Osteoblast (primary cell): ENCODE measurements at regions not wholly inside any gene's neighbourhood (a gene's known extent, or its start where the extent isn't known, plus 50 kb on each side); places are given as distances from the start of the nearest gene placed in this dataset.

Source experiments
- DNase-seq: peaks from one replicate; pipeline ENCODE4 v3.0.0; 2011; ENCODE audit warnings: low spot score, mixed read lengths; ENCODE audit not compliant: insufficient read length; ENCODE audit errors: missing footprints
- H2AFZ ChIP-seq: 2 replicates; pipeline ENCODE4 v1.6.0; 2011; ENCODE audit warnings: mild to moderate bottlenecking, low read length
- H3K27ac ChIP-seq: 2 replicates; pipeline ENCODE4 v1.5.1; 2011; ENCODE audit warnings: mild to moderate bottlenecking, low read depth, low read length, moderate library complexity
- H3K27me3 ChIP-seq: 2 replicates; pipeline ENCODE4 v1.6.0; 2012; ENCODE audit warnings: mild to moderate bottlenecking, control low read depth, inconsistent platforms, low read length, moderate library complexity; ENCODE audit not compliant: insufficient read depth
- H3K36me3 ChIP-seq: 2 replicates; pipeline ENCODE4 v1.5.1; 2011; ENCODE audit warnings: mild to moderate bottlenecking, low read length, control low read depth, moderate library complexity; ENCODE audit not compliant: insufficient read depth
- H3K4me1 ChIP-seq: 2 replicates; pipeline ENCODE4 v1.5.1; 2011; ENCODE audit warnings: mild to moderate bottlenecking, low read length, control low read depth, moderate library complexity; ENCODE audit not compliant: insufficient read depth
- H3K4me2 ChIP-seq: 2 replicates; pipeline ENCODE4 v1.6.0; 2011; ENCODE audit warnings: mild to moderate bottlenecking, low read length; ENCODE audit not compliant: insufficient read depth
- H3K4me3 ChIP-seq: fragments of 200-600 bp; sonication (generic); 3 replicates; pipeline ENCODE4 v1.5.1; 2012; ENCODE audit warnings: mild to moderate bottlenecking, low read length, inconsistent platforms; ENCODE audit not compliant: insufficient read depth
- H3K79me2 ChIP-seq: 2 replicates; pipeline ENCODE4 v1.6.0; 2012; ENCODE audit warnings: mild to moderate bottlenecking, low read length, control low read depth, inconsistent platforms; ENCODE audit not compliant: insufficient read depth
- H3K9me3 ChIP-seq: 2 replicates; pipeline ENCODE4 v1.5.1; 2011; ENCODE audit warnings: low read depth, low read length, control low read depth
- H4K20me1 ChIP-seq: 2 replicates; pipeline ENCODE4 v1.6.0; 2012; ENCODE audit warnings: mild to moderate bottlenecking, low read length, control low read depth; ENCODE audit not compliant: insufficient read depth
- TF ChIP-seq, protein P1 (sequence below): IDR thresholded peaks from 2 replicates; pipeline ENCODE4 v1.5.1; 2011; ENCODE audit warnings: mild to moderate bottlenecking, low read depth, low read length, moderate library complexity; ENCODE audit errors: extremely low read depth

DNA sequence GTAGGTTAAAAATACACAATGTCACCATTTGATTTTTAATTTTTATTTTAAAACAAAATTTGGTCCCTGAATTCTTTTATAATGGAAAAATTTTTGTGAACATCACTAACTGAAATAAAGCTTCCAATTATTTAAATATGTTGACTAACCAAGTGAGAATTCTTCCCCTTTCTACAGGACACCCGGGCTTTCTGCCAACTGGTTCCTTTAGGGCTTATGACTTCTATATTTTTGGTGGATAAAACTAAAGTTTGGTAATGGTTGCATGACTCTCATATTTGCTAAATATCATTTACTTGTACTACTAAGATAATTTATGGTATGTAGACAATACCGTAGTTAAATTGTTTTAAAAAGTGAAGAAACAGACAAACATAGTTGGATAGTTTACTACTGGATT is 291.0 kb upstream of the DOK6 start:
- Histone ChIP-seq H3K4me3 (no peak overlapping the region), H3K27me3 (no peaks in the 10 kb centered on the region), H3K36me3 (no peaks in the 10 kb centered on the region), H2AFZ (no peak overlapping the region), H3K79me2 (no peaks in the 10 kb centered on the region), H3K9me3 (no peaks in the 10 kb centered on the region), H4K20me1 (no peaks in the 10 kb centered on the region), H3K4me2 (no peak overlapping the region), H3K27ac (no peak overlapping the region), H3K4me1 (no peaks in the 10 kb centered on the region)
- DNase-seq = no peak
- TF ChIP-seq, protein P1, sequence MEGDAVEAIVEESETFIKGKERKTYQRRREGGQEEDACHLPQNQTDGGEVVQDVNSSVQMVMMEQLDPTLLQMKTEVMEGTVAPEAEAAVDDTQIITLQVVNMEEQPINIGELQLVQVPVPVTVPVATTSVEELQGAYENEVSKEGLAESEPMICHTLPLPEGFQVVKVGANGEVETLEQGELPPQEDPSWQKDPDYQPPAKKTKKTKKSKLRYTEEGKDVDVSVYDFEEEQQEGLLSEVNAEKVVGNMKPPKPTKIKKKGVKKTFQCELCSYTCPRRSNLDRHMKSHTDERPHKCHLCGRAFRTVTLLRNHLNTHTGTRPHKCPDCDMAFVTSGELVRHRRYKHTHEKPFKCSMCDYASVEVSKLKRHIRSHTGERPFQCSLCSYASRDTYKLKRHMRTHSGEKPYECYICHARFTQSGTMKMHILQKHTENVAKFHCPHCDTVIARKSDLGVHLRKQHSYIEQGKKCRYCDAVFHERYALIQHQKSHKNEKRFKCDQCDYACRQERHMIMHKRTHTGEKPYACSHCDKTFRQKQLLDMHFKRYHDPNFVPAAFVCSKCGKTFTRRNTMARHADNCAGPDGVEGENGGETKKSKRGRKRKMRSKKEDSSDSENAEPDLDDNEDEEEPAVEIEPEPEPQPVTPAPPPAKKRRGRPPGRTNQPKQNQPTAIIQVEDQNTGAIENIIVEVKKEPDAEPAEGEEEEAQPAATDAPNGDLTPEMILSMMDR = no peak

DNA sequence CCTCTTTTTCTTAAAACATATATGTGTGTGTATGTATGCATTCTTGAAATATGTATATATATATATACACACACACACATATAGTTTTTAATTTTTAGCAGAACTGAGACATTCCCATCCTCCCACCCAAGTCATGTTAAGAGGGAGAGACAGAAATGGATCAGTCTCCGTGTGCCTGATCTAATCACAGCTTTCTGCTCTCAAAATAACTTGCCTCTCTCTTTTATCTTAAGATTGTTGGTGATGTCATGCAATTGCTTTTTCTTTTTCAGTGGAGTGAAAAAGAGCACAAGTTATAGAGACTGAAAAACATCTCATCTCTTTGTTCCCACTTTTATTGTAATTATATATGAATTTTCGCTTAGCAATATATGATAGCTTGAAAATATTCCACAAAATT is 279.9 kb upstream of the DOK6 start:
- Histone ChIP-seq H2AFZ (no peak overlapping the region), H3K79me2 (no peaks in the 10 kb centered on the region), H3K4me1 (no peaks in the 10 kb centered on the region), H3K27ac (no peak overlapping the region), H4K20me1 (no peaks in the 10 kb centered on the region), H3K4me3 (no peak overlapping the region), H3K4me2 (no peak overlapping the region), H3K9me3 (no peaks in the 10 kb centered on the region), H3K27me3 (no peaks in the 10 kb centered on the region), H3K36me3 (no peaks in the 10 kb centered on the region)
- DNase-seq = no peak
- TF ChIP-seq, protein P1 = no peak

DNA sequence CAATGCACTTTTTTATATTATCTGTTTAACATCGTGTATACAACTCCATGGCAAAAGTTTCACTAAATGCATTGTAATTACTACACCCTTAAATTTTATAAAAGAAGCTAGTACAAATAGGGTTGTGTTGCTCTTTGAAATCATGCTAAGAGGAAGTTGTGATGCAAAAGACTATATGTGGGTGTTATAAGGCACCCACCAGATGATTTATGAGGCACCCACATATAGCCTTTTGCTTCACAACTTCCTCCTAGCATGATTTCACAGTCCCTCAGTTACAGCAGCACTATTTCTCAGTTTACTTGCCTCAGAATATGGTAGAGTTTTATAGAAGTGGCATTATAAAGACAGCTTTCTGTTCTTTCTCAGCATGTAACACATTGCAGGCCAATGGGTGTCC is 277.3 kb upstream of the DOK6 start:
- Histone ChIP-seq H3K4me1 (no peaks in the 10 kb centered on the region), H3K36me3 (no peaks in the 10 kb centered on the region), H3K9me3 (no peaks in the 10 kb centered on the region), H4K20me1 (no peaks in the 10 kb centered on the region), H3K4me2 (no peak overlapping the region), H3K79me2 (no peaks in the 10 kb centered on the region), H3K4me3 (no peak overlapping the region), H3K27ac (no peak overlapping the region), H2AFZ (no peak overlapping the region), H3K27me3 (no peaks in the 10 kb centered on the region)
- TF ChIP-seq, protein P1 = no peak
- no peak for DNase-seq

DNA sequence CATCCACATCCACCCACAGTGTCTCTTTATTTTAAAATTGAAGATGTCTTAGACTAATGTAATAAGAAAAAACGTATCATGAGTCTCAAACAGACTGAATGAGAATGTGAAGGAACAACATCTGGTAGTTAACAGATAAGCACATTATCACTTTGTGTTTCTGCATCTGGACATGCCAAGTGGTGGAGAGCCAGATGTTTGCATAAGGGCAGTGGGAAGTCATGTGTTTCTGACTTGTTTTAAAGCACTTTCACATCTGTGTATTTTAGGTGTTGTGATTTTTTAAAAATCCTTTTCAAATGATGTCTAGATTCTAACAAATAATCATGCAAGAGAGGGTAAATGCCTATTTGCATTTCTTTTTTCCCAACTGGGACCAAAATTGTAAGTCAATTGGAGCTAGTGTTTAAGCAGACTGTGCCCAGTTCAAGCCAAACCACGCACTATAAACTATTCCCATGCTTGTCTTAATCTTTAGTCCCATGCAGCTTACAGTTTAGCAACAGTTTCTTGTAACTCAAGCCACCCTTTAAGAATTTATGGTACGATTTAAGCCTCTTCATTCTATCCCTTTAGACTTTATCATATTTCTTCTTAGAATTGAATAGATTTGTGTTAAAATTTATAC is 272.7 kb upstream of the DOK6 start:
- H2AFZ ChIP-seq = no peak overlapping the region
- H3K79me2 ChIP-seq = no peaks in the 10 kb centered on the region
- H3K27ac ChIP-seq = no peak overlapping the region
- no peaks in the 10 kb centered on the region for H3K4me1 ChIP-seq
- no peak overlapping the region for H3K4me2 ChIP-seq
- TF ChIP-seq, protein P1 = no peak
- H3K9me3 ChIP-seq = no peaks in the 10 kb centered on the region
- no peaks in the 10 kb centered on the region for H4K20me1 ChIP-seq
- H3K4me3 ChIP-seq = no peak overlapping the region
- no peaks in the 10 kb centered on the region for H3K27me3 ChIP-seq
- H3K36me3 ChIP-seq = no peaks in the 10 kb centered on the region
- DNase-seq = no peak
